PC-3 (cell line): ENCODE measurements at regions not wholly inside any gene's neighbourhood (a gene's known extent, or its start where the extent isn't known, plus 50 kb on each side); places are given as distances from the start of the nearest gene placed in this dataset.

Source experiments
- EZH2 ChIP-seq: fragments of 300-600 bp; sonication (generic); IDR thresholded peaks from one replicate; pipeline ENCODE4 v1.6.1; 2017; ENCODE audit warnings: antibody characterized with exemption, mild to moderate bottlenecking, low read length; ENCODE audit not compliant: unreplicated experiment
- TF ChIP-seq, protein P1 (sequence below): fragments of 300-600 bp; sonication (generic); conservative IDR thresholded peaks from 2 replicates; pipeline ENCODE4 v1.5.1; 2017; ENCODE audit warnings: antibody characterized with exemption, low read depth, mild to moderate bottlenecking, low read length

DNA sequence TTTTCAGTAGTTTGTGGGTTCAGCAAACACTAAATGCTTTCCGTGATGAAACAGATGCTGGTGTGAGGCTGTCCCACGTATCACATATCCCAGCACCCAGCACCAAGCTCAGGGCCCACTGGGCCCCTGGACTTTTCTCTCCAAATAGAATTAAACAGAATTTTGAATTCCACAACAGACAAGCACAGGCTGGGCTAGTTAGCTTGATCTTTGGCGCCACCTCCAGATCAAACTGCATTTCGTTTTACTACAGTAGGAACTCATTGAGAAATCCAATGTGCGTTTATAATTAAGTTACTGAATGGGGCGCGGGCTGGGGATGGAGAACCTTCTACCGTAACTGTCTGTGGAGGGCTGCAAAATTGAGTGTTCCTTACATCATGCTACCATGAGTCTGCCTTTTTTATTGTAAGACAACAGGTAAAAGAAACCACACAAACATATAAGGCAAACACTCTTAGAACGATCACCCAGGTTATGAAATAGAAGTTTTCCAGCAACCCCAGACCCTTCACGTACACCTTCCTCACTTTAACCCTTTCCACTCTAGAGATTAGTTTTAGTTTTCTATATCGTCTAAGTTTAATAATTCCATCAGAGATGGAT lies 107.8 kb downstream of the ZFP64 start:
- TF ChIP-seq, protein P1, sequence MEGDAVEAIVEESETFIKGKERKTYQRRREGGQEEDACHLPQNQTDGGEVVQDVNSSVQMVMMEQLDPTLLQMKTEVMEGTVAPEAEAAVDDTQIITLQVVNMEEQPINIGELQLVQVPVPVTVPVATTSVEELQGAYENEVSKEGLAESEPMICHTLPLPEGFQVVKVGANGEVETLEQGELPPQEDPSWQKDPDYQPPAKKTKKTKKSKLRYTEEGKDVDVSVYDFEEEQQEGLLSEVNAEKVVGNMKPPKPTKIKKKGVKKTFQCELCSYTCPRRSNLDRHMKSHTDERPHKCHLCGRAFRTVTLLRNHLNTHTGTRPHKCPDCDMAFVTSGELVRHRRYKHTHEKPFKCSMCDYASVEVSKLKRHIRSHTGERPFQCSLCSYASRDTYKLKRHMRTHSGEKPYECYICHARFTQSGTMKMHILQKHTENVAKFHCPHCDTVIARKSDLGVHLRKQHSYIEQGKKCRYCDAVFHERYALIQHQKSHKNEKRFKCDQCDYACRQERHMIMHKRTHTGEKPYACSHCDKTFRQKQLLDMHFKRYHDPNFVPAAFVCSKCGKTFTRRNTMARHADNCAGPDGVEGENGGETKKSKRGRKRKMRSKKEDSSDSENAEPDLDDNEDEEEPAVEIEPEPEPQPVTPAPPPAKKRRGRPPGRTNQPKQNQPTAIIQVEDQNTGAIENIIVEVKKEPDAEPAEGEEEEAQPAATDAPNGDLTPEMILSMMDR = peak; percentile 99
- no peak for TF ChIP-seq EZH2
